GM19023 (cell line): ENCODE measurements at regions not wholly inside any gene's neighbourhood (a gene's known extent, or its start where the extent isn't known, plus 50 kb on each side); places are given as distances from the start of the nearest gene placed in this dataset.

Experiments
- ATAC-seq: cut with Tn5 transposase; IDR thresholded peaks from one replicate; pipeline ENCODE4 v1.9.1; 2021; ENCODE audit warnings: mild to moderate bottlenecking, moderate library complexity; ENCODE audit not compliant: unreplicated experiment

GRCh38 chr12:123042833-123043232, 62.4 kb downstream of the ARL6IP4 start:
- no peak for ATAC-seq

GRCh38 chr12:123041811-123042655, 61.6 kb downstream of the ARL6IP4 start:
- no peak for ATAC-seq

- no peak for ATAC-seq
Observed at GRCh38 chr12:123041042-123041531, 60.6 kb downstream of the ARL6IP4 start.

GRCh38 chr12:123040106-123040505, 59.6 kb downstream of the ARL6IP4 start:
- ATAC-seq = no peak

DNA sequence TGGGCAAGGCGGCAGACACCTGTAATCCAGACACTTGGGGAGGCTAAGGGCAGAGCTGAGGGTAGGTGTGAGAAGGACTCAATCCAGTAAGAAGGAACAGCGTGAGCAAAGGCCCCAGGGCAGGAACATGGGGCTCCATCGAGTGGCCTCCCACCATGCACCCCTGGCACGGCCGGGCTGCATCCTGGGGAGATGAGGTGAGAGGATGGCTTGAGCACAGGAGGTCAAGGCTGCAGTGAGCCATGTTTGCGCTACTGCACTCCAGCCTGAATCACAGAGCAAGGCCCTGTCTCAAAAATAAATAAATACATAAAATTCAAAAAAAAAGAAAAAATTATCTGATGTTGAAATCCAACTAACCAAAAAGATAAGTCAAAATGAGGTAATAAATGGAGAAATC, 58.5 kb downstream of the ARL6IP4 start:
- no peak for ATAC-seq

GRCh38 chr12:123038486-123038885, 58.0 kb downstream of the ARL6IP4 start:
- ATAC-seq = no peak

DNA sequence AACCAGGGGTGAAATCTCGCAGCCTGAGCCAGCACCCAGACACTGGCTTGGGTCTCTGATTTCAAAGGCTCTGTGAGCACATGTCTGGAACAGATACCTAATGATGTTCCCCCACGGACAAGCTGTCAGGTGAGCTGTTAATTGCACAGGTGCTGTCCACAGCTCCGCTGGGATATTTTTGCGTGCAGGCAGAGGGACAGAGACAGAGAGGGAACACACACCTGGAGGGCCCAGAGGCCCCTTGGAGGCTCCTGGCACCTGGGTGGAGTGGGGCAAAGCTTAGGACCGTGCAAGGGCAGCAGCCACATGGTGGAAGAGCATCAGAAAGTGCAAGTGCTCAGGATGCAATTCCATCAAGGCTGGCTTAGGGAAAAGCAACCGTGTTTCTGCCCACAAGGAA, 57.3 kb downstream of the ARL6IP4 start:
- ATAC-seq = no peak

GRCh38 chr12:123036466-123037285, 56.2 kb downstream of the ARL6IP4 start:
- ATAC-seq = no peak

- no peak for ATAC-seq
Observed at GRCh38 chr12:123035841-123036240, 55.4 kb downstream of the ARL6IP4 start.

DNA sequence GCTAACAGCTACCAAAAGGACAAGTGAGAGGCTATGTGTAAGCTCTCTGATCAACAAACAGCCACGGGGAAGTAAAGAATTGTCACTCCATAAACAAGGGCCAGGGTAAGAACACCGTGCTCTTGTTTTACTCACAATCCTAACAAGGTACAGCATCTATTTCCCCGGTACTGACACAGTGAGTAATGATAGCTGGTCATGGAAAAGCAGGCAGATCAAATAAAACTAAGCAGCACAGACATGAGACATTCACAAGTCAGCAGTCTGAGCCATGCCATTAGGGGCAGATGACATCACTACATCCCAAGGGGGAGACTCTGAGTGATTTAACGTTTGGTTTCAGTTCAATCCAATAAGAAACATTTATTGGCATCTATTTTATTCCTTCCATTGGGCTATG, 54.4 kb downstream of the ARL6IP4 start:
- no peak for ATAC-seq

DNA sequence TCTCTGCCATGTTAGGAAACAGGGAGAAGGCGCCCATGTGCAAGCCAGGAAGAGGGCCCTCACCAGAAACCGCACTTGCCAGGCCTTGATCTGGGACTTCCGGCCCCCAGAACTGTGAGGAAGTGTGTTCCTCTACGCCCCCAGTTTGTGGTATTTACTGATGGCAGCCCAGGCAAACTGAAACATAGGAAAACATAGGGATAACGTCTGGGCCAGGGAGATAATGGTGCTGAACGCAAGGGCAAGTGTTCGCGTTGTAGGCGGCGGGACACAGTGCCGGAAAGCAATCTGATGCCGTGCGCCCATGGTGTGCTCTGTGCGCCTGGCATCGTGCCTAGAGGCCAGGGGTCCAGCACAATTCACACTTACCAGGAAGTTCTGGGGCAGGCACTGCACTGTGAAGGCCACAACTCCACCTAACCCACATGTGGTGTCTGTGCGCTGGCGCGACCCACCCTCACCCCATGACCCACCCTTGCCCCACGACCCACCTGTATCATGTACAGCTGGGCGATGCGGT, 53.6 kb downstream of the ARL6IP4 start:
- ATAC-seq = no peak

- no peak for ATAC-seq
Observed at GRCh38 chr12:123033392-123034021, 53.0 kb downstream of the ARL6IP4 start.

- ATAC-seq = no peak
Observed at GRCh38 chr12:123032736-123033391, 52.4 kb downstream of the ARL6IP4 start.
